WI38 (cell line): ENCODE measurements at regions not wholly inside any gene's neighbourhood (a gene's known extent, or its start where the extent isn't known, plus 50 kb on each side); places are given as distances from the start of the nearest gene placed in this dataset.

Source experiments
- H3K4me3 ChIP-seq: 2 replicates; pipeline ENCODE4 v1.5.1; 2011; ENCODE audit warnings: low read depth, mild to moderate bottlenecking, control low read depth, low read length
- CTCF ChIP-seq: IDR thresholded peaks from 2 replicates; pipeline ENCODE4 v1.5.1; 2012; ENCODE audit warnings: low read depth, mild to moderate bottlenecking, control low read depth, low read length

GRCh38 chr20:57837208-57838035 is 127.6 kb upstream of the PMEPA1 start:
- TF ChIP-seq CTCF = no peak
- no peak overlapping the region for H3K4me3 ChIP-seq

GRCh38 chr20:57835588-57836455 is 126.0 kb upstream of the PMEPA1 start:
- no peak for TF ChIP-seq CTCF
- no peak overlapping the region for H3K4me3 ChIP-seq

GRCh38 chr20:57835074-57835452 is 125.2 kb upstream of the PMEPA1 start:
- H3K4me3 ChIP-seq = no peak overlapping the region
- no peak for TF ChIP-seq CTCF

- no peak overlapping the region for H3K4me3 ChIP-seq
These were observed 124.7 kb upstream of the PMEPA1 start for GRCh38 chr20:57834306-57835073.

GRCh38 chr20:57831993-57832585 is 122.3 kb upstream of the PMEPA1 start:
- no peak for TF ChIP-seq CTCF
- no peak overlapping the region for H3K4me3 ChIP-seq

More at GRCh38 chr20:57834306-57835073, 124.7 kb upstream of the PMEPA1 start:
- TF ChIP-seq CTCF = no peak

GRCh38 chr20:57831326-57831992 is 121.6 kb upstream of the PMEPA1 start:
- H3K4me3 ChIP-seq = no peak overlapping the region
- TF ChIP-seq CTCF = no peak
